Neural progenitor cell (in vitro differentiated cells): ENCODE measurements at regions not wholly inside any gene's neighbourhood (a gene's known extent, or its start where the extent isn't known, plus 50 kb on each side); places are given as distances from the start of the nearest gene placed in this dataset.

Source experiments
- EZH2 ChIP-seq: fragments of 200-600 bp; sonication (generic); IDR thresholded peaks from 2 replicates; pipeline ENCODE4 v1.6.1; 2017; ENCODE audit warnings: antibody characterized with exemption, mild to moderate bottlenecking, moderate library complexity
- EZH2phosphoT487 ChIP-seq: fragments of 200-600 bp; sonication (generic); IDR thresholded peaks from 2 replicates; pipeline ENCODE4 v1.6.1; 2017; ENCODE audit warnings: antibody characterized with exemption
- TF ChIP-seq, protein P1 (sequence below): fragments of 200-600 bp; sonication (generic); IDR thresholded peaks from 2 replicates; pipeline ENCODE4 v1.5.1; 2017; ENCODE audit warnings: antibody characterized with exemption, mild to moderate bottlenecking

DNA sequence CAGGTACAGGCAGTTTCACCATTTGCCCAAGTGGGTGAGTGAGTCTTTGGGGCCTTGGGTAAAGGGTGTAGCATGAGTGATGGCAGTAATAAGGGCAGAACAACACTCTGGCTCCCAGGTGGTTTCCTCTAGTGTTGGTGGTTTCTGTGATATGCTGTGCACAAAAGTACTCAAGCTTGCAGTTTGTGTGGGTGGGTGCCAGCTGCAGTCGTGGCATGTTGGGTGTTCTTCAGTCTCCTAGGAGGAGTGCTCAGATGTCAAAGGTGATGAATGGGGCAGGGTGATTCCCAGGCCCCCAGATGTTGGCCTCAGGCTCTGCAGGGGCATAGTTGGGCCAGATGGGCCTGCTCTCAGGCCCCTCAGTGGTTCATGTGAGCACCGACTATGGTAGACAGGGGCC, 166.1 kb upstream of the KLF8 start:
- TF ChIP-seq, protein P1, sequence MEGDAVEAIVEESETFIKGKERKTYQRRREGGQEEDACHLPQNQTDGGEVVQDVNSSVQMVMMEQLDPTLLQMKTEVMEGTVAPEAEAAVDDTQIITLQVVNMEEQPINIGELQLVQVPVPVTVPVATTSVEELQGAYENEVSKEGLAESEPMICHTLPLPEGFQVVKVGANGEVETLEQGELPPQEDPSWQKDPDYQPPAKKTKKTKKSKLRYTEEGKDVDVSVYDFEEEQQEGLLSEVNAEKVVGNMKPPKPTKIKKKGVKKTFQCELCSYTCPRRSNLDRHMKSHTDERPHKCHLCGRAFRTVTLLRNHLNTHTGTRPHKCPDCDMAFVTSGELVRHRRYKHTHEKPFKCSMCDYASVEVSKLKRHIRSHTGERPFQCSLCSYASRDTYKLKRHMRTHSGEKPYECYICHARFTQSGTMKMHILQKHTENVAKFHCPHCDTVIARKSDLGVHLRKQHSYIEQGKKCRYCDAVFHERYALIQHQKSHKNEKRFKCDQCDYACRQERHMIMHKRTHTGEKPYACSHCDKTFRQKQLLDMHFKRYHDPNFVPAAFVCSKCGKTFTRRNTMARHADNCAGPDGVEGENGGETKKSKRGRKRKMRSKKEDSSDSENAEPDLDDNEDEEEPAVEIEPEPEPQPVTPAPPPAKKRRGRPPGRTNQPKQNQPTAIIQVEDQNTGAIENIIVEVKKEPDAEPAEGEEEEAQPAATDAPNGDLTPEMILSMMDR: no peak
- no peak for TF ChIP-seq EZH2
- TF ChIP-seq EZH2phosphoT487: no peak
